ENCODE measurements at regions not wholly inside any gene's neighbourhood (a gene's known extent, or its start where the extent isn't known, plus 50 kb on each side); places are given as distances from the start of the nearest gene placed in this dataset.
"Not testable (repeated sequence)": the region's sequence is repeated elsewhere in the genome, so short reads cannot be mapped to it uniquely, and the experiment has no call there.

GRCh38 chr6:10180138-10181074 is 234.5 kb downstream of the TFAP2A start:
- no peak for DNase-seq (ENCODE audit: low spot score)

- no peak for DNase-seq (ENCODE audit: low spot score)
Observed at GRCh38 chr6:10177704-10178103, 237.2 kb downstream of the TFAP2A start.

- DNase-seq (ENCODE audit: low spot score): no peak
Observed at GRCh38 chr6:10175362-10175761, 239.5 kb downstream of the TFAP2A start.

GRCh38 chr6:10174761-10175160 is 240.1 kb downstream of the TFAP2A start:
- no peak for DNase-seq (ENCODE audit: low spot score)

- no peak for DNase-seq (ENCODE audit: low spot score)
Observed at GRCh38 chr6:10174056-10174455, 240.8 kb downstream of the TFAP2A start.

- DNase-seq (ENCODE audit: low spot score): not testable (repeated sequence)
Observed at GRCh38 chr6:10171706-10172105, 243.2 kb downstream of the TFAP2A start.

- DNase-seq (ENCODE audit: low spot score): no peak
Observed at GRCh38 chr6:10170816-10171215, 244.1 kb downstream of the TFAP2A start.

- no peak for DNase-seq (ENCODE audit: low spot score)
Observed at GRCh38 chr6:10166031-10166430, 248.8 kb downstream of the TFAP2A start.

GRCh38 chr6:10163203-10163962 is 251.5 kb downstream of the TFAP2A start:
- no peak for DNase-seq (ENCODE audit: low spot score)

GRCh38 chr6:10156875-10157274 is 258.0 kb downstream of the TFAP2A start:
- DNase-seq (ENCODE audit: low spot score): no peak

- DNase-seq (ENCODE audit: low spot score): no peak
Observed at GRCh38 chr6:10154251-10154650, 260.6 kb downstream of the TFAP2A start.

GRCh38 chr6:10151144-10151915 is 263.5 kb downstream of the TFAP2A start:
- DNase-seq (ENCODE audit: low spot score): no peak

GRCh38 chr6:10149603-10150002 is 265.3 kb downstream of the TFAP2A start:
- no peak for DNase-seq (ENCODE audit: low spot score)

- peak; percentile 68 for DNase-seq (ENCODE audit: low spot score)
Observed at GRCh38 chr6:10146715-10147451, 268.0 kb downstream of the TFAP2A start.

GRCh38 chr6:10144772-10145171 is 270.1 kb downstream of the TFAP2A start:
- no peak for DNase-seq (ENCODE audit: low spot score)

GRCh38 chr6:10141746-10142443 is 273.0 kb downstream of the TFAP2A start:
- DNase-seq (ENCODE audit: low spot score): no peak

GRCh38 chr6:10140824-10141223 is 274.1 kb downstream of the TFAP2A start:
- DNase-seq (ENCODE audit: low spot score): no peak

- DNase-seq (ENCODE audit: low spot score): no peak
Observed at GRCh38 chr6:10140136-10140535, 274.7 kb downstream of the TFAP2A start.

GRCh38 chr6:10138917-10139316 is 276.0 kb downstream of the TFAP2A start:
- no peak for DNase-seq (ENCODE audit: low spot score)

GRCh38 chr6:10136636-10137035 is 278.2 kb downstream of the TFAP2A start:
- no peak for DNase-seq (ENCODE audit: low spot score)

- not testable (repeated sequence) for DNase-seq (ENCODE audit: low spot score)
Observed at GRCh38 chr6:10134185-10134584, 280.7 kb downstream of the TFAP2A start.
